GM12864 (cell line): ENCODE measurements at regions not wholly inside any gene's neighbourhood (a gene's known extent, or its start where the extent isn't known, plus 50 kb on each side); places are given as distances from the start of the nearest gene placed in this dataset.

Experiments used
- DNase-seq: peaks from one replicate; pipeline ENCODE4 v3.0.0-alpha.2; 2011; ENCODE audit warnings: low read depth
- H3K4me3 ChIP-seq: 2 replicates; pipeline ENCODE4 v1.5.1; 2011; ENCODE audit warnings: mild to moderate bottlenecking, low read depth, low read length, control low read depth
- CTCF ChIP-seq: IDR thresholded peaks from 2 replicates; pipeline ENCODE4 v1.5.1; 2011; ENCODE audit warnings: low read depth, mild to moderate bottlenecking, moderate library complexity, low read length, control low read depth, inconsistent platforms; ENCODE audit errors: missing control alignments

DNA sequence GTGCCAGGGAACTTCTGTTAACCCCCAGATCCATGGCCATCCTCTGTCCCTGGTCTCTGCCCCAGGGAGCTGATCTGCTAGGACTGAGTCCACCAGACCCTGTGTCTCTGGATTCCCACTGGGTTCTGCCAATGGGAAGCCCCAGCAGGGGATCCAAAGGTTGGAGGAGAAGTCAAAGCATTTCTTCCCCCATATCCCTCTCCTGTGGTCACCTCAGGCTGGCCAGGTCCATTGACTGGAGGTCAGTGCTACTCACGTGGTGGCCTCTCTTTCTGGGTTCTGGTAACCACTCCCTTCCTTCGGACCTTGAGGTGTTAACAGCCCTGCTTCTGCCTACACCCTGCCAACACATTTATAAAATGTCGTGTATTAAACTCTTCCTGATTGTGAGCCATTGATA, 69.7 kb upstream of the NECTIN1 start:
- no peak overlapping the region for H3K4me3 ChIP-seq
- no peak for DNase-seq
- TF ChIP-seq CTCF, result no peak

- H3K4me3 ChIP-seq, result no peak overlapping the region
- no peak for TF ChIP-seq CTCF
- DNase-seq, result no peak
Observed at GRCh38 chr11:119797736-119798135, 68.7 kb upstream of the NECTIN1 start.

- DNase-seq, result no peak
- no peak overlapping the region for H3K4me3 ChIP-seq
Observed at GRCh38 chr11:119797123-119797611, 68.2 kb upstream of the NECTIN1 start.

GRCh38 chr11:119796363-119797060, 67.5 kb upstream of the NECTIN1 start:
- DNase-seq, result no peak
- H3K4me3 ChIP-seq, result no peak overlapping the region
- TF ChIP-seq CTCF, result no peak

More at GRCh38 chr11:119797123-119797611, 68.2 kb upstream of the NECTIN1 start:
- no peak for TF ChIP-seq CTCF

GRCh38 chr11:119795690-119796089, 66.7 kb upstream of the NECTIN1 start:
- no peak overlapping the region for H3K4me3 ChIP-seq
- TF ChIP-seq CTCF, result no peak
- no peak for DNase-seq

DNA sequence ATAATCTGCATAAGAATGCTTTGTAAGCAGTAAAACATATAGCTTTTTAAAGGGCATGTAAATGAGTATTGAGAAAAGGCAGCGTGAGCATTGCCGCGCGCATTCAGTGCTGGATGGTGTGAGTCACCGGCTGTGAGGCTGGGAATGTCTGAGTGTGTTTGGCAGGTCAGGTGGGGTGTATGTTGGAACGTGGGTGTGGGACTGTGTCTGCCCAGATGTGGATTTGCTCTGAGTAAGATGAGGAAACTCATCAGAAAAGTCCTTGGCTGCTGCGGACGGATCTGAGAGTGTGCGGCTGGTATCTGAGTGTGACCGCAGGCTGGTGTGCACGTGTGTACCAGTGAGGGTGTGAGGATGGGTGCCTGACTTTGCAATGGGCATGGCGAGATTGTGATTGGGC, 66.2 kb upstream of the NECTIN1 start:
- H3K4me3 ChIP-seq, result no peak overlapping the region
- no peak for DNase-seq
- TF ChIP-seq CTCF, result no peak

DNA sequence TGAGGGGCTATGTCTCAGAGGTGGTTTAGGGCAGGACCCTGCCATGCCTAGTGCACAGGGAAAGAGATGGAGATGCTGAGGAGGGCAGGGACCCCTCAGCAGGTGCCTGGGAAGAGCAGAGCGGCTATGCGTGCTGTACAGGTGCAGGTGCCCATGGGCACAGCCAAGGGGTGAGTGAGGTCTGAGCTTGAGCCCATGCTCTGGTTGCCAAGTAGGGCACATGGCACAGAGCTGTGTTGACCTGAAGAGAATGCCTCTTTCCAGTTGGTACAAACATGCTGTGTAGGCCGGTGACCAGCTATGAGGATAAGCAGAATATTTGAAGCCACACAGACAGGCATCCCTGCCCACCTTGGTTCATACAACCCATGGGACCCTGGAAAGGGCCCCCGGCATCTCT, 65.8 kb upstream of the NECTIN1 start:
- no peak for TF ChIP-seq CTCF
- no peak for DNase-seq
- H3K4me3 ChIP-seq, result no peak overlapping the region
